Renal pelvis (tissue), 1 donor: ENCODE measurements at regions not wholly inside any gene's neighbourhood (a gene's known extent, or its start where the extent isn't known, plus 50 kb on each side); places are given as distances from the start of the nearest gene placed in this dataset.
"Not testable (repeated sequence)": the region's sequence is repeated elsewhere in the genome, so short reads cannot be mapped to it uniquely, and the experiment has no call there.

Experiments used
- DNase-seq: peaks from one replicate; pipeline ENCODE4 v3.0.0-alpha.2; 2013

DNA sequence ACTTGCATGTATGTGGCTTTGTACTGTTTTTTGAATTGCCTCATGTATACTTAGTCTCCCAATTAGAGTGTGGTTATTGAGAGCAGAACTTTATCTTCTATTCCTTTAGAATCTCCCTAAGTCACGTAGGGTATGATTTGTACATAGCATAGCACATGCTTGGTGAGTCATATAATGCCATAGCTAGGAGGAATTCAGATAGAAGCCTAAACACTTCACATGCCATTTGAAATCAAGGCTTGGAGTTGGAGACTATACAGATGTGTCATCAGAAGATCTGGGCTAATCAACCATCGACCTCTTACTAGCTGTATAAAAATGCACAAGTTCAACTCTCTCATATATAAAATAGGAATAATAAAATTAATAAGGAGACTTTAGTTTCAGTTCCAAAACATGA, 222.6 kb upstream of the ST6GAL2 start:
- DNase-seq: no peak

GRCh38 chr2:107111623-107112022, 225.7 kb upstream of the ST6GAL2 start:
- no peak for DNase-seq

DNA sequence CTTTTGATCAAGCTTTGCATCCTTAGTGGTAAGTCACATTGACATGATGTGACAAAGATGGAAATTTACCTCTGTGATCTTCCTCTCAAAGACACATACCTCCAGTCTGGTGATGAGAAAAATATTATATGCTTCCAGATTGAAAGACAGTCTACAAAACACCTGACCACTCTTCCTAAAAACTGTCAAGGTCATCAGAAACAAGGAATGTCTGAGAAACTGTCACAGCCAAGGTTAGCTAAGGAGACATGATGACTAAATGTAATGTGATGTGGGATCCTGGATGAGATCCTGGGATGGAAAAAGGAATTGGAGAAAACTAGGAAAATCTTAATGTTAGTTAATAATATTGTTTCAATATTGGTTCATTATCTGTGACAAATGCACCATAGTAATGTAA, 226.6 kb upstream of the ST6GAL2 start:
- DNase-seq: no peak

DNA sequence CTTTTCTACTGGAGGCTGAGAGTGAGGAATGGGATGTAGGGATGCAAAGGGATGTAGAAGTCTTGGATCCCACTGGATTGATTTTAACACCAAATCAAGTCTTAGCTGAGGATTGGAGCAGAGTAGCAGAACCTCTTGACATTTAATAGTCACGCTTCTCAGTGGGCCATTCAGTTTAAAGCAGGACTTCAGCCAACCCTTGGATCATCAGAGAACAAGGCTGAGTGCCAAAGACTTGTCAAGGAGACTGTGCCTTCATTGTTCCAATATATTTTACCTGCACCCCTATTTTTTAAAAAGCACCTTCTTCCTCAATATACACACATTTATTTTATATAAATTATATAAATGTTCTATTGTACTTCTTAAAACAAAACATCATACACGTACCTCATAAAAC, 242.4 kb upstream of the ST6GAL2 start:
- DNase-seq: no peak

DNA sequence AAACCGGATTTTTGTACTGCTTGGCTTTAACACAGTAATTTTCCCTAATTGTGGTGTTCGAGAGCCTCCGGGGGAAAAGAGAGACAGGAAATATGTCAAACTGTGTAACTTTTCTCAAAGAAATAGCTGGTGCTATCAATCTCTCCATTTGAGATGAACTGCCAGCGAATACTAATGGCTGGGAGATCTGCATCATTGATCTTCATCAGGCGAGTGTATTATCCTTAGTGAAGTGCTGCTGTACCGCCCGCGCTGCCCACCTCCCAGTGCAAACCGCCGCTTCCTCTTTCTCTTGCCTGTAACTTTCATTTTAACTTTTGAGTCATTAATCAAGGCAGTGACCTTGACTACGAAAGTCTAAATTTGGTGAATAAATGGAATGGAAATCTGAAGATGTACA, 246.1 kb upstream of the ST6GAL2 start:
- peak; percentile 4 for DNase-seq

GRCh38 chr2:107132746-107133145, 246.8 kb upstream of the ST6GAL2 start:
- no peak for DNase-seq

- DNase-seq: no peak
Measured at GRCh38 chr2:107133412-107133811, 247.4 kb upstream of the ST6GAL2 start.

- DNase-seq: no peak
Measured at GRCh38 chr2:107136733-107137132, 250.8 kb upstream of the ST6GAL2 start.

GRCh38 chr2:107137706-107138105, 251.7 kb upstream of the ST6GAL2 start:
- DNase-seq: no peak

DNA sequence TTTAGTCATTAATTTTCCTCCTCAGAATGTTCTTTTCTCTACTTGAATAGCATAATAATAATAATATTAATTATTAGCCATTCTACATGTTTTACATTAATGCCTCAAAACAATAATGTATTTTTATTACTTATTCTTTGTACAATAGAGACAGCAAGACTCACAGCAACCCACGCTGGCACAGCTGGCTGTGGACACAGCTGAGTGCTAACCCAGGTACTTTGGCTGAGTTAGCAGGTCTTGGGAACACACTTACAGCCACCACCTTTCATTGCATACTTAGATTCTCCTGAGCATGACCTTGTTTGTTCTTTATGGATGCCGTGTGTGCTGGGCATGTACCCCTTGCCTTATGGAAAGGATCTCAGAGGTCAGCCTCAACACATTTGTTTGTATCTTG, 260.2 kb upstream of the ST6GAL2 start:
- DNase-seq: no peak

DNA sequence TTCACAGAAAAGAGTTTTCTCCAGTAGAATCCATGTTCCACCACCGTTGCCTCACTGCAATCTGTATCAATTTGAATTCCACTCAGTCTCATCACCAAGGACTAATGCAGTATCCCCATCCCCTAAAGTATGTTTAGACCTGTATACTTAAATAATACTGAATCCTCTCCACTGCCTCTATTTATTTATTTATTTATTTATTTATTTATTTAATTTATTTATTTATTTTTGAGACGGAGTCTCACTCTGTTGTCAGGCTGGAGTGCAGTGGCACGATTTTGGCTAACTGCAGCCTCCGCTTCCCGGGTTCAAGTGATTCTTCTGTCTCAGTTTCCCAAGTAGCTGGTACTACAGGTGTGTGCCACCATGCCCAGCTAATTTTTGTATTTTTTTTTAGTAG, 260.7 kb upstream of the ST6GAL2 start:
- not testable (repeated sequence) for DNase-seq

GRCh38 chr2:107148055-107148454, 262.1 kb upstream of the ST6GAL2 start:
- DNase-seq: no peak

DNA sequence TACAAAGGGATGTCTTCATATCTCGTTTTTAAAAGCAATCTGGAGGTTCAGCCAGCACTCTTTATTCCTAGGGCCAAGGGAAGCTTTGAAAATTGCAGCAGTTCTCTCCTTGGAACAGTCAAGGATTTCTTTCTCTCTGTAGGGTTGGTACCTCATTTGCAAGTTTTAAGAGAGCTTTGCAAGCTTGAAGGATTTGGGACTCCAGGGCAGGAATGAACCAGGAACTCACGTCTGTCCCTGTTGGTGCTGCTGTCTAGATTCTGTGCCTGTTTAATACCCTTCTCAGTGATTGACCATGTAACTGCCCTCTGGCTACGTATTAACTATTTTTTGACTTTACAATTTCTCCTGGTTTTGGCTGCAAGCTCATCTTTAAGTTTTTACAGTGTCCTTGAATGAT, 262.5 kb upstream of the ST6GAL2 start:
- DNase-seq: no peak

DNA sequence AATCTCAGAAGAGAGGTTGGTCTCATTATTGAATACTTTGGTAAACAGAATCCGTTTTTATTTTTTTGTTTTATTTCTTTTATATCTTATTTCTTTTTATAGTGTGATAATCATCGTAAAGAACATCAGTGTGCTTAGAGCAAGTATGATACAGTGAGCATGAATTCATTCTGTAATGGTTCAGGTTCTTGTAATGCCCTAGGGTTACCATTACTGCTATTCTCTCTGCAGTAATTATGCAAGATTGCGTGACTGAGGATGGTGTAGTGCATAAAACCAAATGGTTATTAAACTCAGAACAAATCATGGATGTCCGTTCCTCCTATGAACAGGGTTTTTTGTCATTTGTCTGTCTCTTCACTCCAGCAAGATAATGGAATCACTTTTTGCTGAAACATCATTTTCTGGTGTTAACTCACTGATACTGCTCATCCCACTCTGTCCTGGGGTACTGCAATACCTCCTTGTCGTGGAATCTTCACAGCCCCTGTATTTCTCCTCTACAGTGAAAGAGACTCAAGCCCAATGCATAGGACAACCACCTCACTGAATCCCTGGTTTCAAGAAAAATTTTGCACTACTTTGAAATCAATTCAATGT, 274.8 kb upstream of the ST6GAL2 start:
- DNase-seq: no peak

DNA sequence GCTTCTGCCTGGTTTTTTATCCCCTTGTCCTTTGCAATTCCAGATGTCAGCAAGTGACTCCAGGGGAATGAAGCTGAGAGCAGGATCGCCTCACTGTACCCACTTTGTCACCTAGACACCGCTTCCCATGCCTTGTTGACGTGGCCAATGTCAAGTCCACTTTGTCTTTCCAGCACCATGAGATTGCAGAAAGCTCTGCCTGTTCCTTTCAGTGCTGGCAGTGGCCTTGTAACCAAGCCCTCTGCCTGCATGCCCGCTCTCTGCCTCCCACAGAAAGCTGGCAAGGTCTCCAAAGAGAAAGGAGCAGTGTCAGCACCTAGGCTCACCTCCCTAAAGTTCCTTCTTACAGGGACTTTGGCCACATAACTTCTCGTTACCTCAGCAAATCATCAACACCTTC, 282.2 kb upstream of the ST6GAL2 start:
- no peak for DNase-seq

- peak; percentile 11 for DNase-seq
Measured at GRCh38 chr2:107174171-107174570, 288.2 kb upstream of the ST6GAL2 start.

DNA sequence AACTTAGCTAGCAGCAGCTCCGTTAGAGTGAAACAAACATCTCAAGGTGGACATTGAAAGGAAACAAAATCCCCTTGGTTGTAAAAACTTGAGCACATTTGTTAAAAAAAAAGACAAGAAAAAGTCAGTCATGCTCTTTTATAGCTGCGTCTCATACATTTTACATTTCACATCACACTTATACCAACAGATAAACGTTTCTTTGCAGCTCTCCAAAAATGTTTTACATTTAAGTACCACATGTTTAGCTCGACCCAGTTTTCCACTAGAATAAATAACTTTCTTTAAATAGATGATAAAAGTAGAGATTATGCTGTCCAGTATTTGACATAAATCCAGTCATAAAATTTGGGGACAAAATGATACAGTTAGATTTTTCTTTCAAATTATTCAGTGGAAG, 297.0 kb upstream of the ST6GAL2 start:
- DNase-seq: no peak

DNA sequence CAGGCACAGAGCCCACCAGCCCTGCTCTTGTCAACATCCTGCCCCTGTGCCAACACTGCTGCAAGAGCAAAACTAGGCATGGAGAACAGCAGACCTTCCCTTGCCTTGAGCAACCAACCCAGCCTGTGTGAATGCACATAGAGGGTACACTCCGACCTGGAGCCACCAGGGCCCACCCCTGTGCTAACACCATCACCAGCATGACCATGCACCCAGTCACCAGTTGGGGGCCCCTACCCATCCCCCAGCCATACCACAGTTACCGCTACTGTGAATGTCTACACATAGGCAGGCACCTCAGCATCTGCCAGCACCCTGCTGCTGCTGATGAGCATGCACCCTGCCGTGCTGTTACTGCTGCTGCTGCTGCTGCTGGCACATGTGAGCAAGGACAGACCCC, 301.9 kb upstream of the ST6GAL2 start:
- no peak for DNase-seq

DNA sequence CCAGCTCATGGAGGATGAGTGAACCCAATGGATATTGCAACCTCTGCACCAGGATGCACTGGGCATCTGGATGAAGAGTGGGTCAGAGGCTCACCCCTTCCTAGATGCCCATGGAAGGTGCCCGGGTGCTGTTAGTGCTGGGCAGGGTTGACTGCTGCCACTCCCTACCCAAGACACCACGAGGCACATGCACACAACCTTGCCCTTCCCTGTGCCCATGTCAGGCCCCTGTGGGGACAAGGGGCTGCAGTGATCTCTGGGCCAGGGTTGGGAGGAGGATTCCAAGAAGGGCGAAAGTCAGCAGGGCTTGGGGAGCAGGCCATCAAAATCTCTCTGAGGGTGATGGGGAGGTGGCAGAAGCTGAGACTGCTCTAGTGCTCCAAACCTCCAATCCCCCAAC, 309.7 kb upstream of the ST6GAL2 start:
- DNase-seq: no peak

DNA sequence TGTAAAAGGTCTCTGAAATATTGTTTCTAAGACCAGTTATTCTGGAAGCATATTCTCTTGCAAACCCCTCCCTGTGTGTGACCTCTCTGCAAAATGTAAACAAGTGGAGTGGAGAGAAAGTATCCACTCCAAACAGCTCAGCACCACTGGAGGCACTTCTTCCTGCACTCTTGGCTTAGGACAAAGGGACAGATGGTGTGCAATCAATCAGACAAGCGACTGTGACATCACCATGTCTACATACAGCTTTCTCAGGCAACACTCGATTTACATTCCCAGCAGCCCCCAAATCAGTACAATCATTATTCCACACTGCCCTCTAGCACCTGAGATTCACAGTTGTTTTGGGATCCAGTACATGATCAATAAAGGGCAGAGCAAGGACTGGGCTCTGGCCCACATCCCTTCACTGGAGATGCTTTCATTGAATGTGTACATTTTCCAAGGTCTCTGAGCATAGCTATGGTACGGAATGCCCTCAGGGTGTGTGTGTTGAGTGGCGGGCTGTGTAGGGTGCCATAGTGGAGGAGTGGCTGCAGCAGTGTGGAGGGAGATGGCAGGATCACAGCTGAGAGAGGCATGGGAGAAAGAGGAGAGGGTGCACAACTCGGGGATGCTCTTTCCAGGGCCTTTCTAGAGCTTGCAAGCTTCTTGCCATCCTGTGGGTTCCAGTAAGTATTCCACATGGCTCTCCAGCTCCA, 311.8 kb upstream of the ST6GAL2 start:
- no peak for DNase-seq

DNA sequence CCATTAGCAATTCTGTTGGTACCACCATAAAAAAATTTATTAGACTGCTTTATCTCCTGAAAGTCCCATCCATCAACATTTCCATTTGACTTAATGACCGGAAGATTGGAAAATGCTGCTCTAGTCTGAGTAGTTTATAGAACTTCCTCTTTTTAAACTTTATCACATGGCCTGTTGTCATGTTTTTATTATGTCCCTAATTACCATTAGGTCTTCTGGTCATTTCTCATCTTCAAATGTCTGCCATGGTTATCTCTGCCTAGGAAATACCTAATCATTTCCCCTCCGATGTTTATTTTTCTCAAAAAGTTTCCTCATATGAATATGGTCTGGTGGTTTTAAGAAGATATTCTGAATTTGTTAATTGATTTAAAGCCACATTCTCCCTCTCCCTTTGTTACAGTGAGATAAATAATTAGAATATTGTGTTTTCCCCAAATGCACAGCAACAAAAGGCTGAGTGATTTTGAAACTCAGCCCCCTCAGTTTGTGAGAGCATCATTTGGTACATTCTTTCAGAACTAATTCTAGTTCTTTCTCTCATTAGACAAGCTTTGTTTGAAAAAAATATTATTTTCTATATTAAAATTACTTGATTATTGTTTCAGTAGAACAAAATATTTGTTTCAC, 317.1 kb upstream of the ST6GAL2 start:
- no peak for DNase-seq

- DNase-seq: no peak
Measured at GRCh38 chr2:107215401-107216350, 329.7 kb upstream of the ST6GAL2 start.
